GM13977 (cell line): ENCODE measurements at regions not wholly inside any gene's neighbourhood (a gene's known extent, or its start where the extent isn't known, plus 50 kb on each side); places are given as distances from the start of the nearest gene placed in this dataset.

Source experiments
- DNase-seq: peaks from one replicate; pipeline ENCODE4 v3.0.0; 2012; ENCODE audit warnings: low spot score
- in situ Hi-C: fragments of 300-500 bp; cut with MboI; formaldehyde crosslinking; loops from one replicate; pipeline ENCODE4 v1.12.0; 2022; ENCODE audit warnings: low sequenced_read_pairs, low pct_unique_long_range_greater_than_20kb, mixed read lengths, inconsistent platforms; ENCODE audit not compliant: unreplicated experiment
- TF ChIP-seq, protein P1 (sequence below): IDR thresholded peaks from 2 replicates; pipeline ENCODE4 v1.5.1; 2012; ENCODE audit warnings: mild to moderate bottlenecking, control low read depth; ENCODE audit not compliant: insufficient read depth; ENCODE audit errors: extremely low read depth, missing control alignments

DNA sequence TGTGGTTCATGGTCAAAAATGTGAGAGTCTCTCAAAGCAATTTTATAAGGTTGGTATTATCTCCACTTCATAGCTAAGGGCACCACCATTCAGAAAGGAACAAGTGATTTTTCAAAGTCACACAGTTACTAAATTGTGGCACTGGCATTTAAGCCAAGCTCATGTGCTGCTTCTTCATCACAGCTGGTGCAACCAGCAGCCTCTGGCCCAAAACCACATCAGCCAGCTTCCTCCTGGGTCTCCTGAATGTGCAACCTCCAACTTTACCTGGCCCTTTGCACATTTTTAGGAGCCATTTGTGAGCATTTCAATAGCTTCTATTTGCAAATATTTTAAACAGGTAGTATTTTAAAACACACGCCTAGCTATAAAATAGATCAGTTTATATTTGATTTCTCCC is 293.7 kb downstream of the BCL11A start:
- TF ChIP-seq, protein P1, sequence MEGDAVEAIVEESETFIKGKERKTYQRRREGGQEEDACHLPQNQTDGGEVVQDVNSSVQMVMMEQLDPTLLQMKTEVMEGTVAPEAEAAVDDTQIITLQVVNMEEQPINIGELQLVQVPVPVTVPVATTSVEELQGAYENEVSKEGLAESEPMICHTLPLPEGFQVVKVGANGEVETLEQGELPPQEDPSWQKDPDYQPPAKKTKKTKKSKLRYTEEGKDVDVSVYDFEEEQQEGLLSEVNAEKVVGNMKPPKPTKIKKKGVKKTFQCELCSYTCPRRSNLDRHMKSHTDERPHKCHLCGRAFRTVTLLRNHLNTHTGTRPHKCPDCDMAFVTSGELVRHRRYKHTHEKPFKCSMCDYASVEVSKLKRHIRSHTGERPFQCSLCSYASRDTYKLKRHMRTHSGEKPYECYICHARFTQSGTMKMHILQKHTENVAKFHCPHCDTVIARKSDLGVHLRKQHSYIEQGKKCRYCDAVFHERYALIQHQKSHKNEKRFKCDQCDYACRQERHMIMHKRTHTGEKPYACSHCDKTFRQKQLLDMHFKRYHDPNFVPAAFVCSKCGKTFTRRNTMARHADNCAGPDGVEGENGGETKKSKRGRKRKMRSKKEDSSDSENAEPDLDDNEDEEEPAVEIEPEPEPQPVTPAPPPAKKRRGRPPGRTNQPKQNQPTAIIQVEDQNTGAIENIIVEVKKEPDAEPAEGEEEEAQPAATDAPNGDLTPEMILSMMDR: no peak
- in situ Hi-C loops: no loop called here
- DNase-seq: no peak

DNA sequence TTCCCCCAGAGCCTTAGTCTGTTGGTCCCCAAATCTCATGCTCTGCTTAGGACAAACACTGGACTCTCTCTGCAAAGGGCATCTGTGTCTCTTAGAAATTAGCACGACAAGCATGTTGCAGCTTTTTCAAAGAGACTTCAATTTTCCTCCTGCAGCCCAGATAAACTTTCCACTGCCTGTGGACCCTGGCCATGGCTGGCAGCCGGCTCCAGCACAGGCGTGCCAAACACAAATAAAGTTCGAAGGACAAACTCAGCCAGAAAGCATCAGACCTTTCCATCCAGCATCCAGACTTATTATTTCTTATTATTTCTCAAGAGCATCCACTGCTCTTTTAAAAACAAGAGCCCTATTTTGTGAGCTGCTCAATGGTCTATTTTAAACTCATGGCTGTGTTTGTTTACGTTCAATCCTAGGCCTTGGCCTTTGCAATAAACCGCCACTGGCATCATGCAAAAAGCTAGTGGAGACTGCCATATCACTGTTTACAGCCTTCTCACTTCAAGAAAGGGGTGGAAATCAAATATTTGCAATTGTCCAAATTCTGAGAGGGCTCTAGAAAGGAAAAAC is 300.8 kb downstream of the BCL11A start:
- TF ChIP-seq, protein P1: no peak
- DNase-seq: no peak
- in situ Hi-C loops: no loop called here

DNA sequence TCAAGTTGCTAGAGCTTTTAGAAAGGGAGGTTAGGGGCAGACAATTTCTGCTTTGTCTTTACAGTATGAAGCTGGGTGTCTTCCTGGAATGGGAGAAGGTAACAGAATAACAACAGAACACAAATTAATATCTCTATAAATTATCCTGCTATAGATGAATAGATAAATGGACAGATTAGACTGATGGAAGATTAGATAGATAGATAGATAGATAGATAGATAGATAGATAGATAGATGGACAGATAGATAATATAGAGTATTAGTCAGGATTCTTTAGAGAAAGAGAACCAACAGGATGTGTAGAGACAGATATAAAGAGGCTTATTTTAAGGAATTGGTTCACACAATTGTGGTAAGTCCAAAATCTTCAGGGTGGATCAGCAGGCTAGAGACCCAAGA is 302.2 kb downstream of the BCL11A start:
- DNase-seq: no peak
- TF ChIP-seq, protein P1: no peak
- in situ Hi-C loops: no loop called here

DNA sequence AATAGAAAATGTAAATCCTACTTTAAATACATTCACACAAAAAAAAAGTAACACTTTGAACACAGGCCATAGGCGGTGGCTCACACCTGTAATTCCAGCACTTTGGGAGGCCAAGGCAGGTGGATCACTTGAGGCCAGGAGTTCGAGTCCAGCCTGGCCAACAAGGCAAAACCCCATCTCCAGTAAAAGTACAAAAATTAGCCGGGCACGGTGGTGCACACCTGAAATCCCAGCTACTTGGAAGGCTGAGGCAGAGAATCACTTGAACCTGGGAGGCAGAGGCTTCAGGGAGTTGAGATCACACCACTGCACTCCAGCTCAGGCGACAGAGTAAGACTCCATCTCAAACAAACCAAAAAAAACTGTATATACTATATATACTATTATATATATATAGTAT is 303.6 kb downstream of the BCL11A start:
- no peak for DNase-seq
- in situ Hi-C loops: no loop called here
- TF ChIP-seq, protein P1: no peak

DNA sequence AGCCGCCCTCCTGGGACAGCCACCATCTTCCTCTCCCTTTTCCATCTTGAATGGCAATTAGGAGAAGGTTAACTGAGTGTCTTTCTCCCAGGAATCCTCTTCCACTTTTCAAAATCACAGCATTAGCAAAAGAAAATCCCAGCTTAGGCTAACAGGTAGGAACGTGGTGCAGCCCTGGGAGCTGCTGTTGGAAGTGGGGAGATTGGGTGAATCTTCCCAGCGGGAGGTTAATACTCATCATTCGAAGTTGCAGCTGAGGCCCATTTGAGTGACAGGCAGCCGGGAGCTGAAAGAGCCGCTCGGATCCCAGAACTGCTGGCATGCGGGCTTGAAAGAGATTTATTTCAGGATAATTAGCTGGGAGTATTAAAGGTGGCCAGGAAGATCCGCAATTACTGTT is 306.0 kb downstream of the BCL11A start:
- DNase-seq: no peak
- TF ChIP-seq, protein P1: no peak
- in situ Hi-C loops: no loop called here

DNA sequence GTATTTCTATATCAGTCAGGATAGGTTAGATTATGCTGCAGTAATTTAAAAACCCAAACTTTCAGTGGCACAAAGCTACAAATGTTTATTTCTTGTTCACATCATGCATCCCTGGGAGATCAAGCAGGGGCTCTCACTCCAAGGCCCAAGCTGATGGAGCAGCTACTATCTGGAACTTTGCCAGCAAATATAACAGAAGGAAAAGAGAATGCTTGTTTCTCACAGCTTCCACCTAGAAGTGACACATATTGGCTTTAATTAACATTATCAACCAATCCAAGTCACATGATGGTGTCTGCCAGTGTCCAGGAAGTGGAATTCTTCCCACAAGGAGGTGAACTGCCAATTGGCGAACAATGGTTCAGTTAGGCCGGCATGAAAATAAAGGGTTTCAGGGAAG is 306.9 kb downstream of the BCL11A start:
- no peak for DNase-seq
- TF ChIP-seq, protein P1: no peak
- in situ Hi-C loops: no loop called here
